Upper lobe of right lung (tissue), 1 donor: ENCODE measurements at regions not wholly inside any gene's neighbourhood (a gene's known extent, or its start where the extent isn't known, plus 50 kb on each side); places are given as distances from the start of the nearest gene placed in this dataset.

Experiments used
- ATAC-seq: fragments of 200-7000 bp; cut with Tn5 transposase; one replicate; pipeline ENCODE4 v1.9.1; 2020; ENCODE audit warnings: mild to moderate bottlenecking, moderate library complexity
- DNase-seq: peaks from one replicate; pipeline ENCODE4 v3.0.0-alpha.2; 2020
- H3K27ac ChIP-seq: fragments of 200-600 bp; one replicate; pipeline ENCODE4 v1.8.0; 2022
- H3K27me3 ChIP-seq: fragments of 200-600 bp; one replicate; pipeline ENCODE4 v1.8.0; 2022; ENCODE audit warnings: mild to moderate bottlenecking
- H3K36me3 ChIP-seq: fragments of 200-600 bp; one replicate; pipeline ENCODE4 v1.8.0; 2022
- H3K4me1 ChIP-seq: fragments of 200-600 bp; one replicate; pipeline ENCODE4 v1.8.0; 2022
- H3K4me3 ChIP-seq: fragments of 200-600 bp; one replicate; pipeline ENCODE4 v1.8.0; 2022; ENCODE audit warnings: mild to moderate bottlenecking
- H3K9me3 ChIP-seq: fragments of 200-600 bp; one replicate; pipeline ENCODE4 v1.8.0; 2022
- intact Hi-C: fragments of 100-400 bp; cut with DNase I; formaldehyde crosslinking; loops from one replicate; pipeline ENCODE4 v1.11.0; 2022
- TF ChIP-seq, protein P1 (sequence below): fragments of 200-600 bp; IDR thresholded peaks from one replicate; pipeline ENCODE4 v1.8.0; 2022; ENCODE audit warnings: antibody characterized with exemption
- donor health status: DM: no; HTN: yes; CAD: no; lungs with severe emphysema.

DNA sequence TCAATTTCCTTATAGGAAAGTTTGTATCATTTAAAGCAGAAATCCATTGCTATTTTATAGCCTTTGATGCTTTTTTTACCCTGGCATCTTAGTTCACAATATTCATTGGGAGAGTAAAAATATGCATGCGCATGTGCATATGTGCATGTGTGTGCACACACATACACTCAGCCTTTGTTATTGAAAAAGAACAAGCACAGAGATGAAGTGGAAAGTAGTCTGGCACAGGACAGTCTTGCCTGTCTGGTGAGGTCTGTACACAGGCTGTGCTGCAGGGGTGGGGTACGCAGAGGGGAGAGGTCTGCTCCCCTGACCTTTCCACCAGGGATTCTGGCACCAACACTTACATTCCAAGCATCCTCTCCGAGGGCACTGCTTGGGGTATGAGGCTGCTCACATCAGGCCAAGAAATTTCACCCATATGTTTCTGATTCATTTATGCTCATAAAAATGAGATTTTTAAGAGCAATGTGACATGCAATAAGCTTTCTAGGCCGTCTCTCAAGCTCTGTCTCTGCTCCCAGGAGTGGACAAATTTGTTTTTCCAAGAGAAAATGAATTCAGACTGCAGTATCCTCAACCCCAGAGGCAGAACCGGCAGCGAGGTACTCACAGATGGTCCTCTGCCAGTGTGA lies 237.2 kb downstream of the INSIG2 start:
- ATAC-seq (no peak), DNase-seq (no peak)
- TF ChIP-seq, protein P1, sequence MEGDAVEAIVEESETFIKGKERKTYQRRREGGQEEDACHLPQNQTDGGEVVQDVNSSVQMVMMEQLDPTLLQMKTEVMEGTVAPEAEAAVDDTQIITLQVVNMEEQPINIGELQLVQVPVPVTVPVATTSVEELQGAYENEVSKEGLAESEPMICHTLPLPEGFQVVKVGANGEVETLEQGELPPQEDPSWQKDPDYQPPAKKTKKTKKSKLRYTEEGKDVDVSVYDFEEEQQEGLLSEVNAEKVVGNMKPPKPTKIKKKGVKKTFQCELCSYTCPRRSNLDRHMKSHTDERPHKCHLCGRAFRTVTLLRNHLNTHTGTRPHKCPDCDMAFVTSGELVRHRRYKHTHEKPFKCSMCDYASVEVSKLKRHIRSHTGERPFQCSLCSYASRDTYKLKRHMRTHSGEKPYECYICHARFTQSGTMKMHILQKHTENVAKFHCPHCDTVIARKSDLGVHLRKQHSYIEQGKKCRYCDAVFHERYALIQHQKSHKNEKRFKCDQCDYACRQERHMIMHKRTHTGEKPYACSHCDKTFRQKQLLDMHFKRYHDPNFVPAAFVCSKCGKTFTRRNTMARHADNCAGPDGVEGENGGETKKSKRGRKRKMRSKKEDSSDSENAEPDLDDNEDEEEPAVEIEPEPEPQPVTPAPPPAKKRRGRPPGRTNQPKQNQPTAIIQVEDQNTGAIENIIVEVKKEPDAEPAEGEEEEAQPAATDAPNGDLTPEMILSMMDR, result no peak

DNA sequence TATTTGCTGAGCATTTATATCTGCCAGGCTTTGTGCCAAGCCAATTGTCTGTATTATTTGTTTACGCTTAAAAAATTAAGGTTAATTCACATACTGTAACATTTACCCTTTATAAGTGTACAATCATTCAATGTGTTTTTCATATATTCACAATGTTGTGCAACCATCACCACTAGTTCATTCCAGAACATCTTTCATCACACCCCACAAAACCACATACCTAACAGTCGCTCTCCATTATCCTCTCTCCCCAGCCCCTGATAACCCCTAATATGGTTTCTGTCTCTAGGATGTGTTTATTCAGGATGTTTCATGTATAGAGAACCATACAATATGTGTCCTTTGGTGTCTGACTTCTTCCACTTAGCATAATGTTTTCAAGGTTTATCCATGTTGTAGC lies 234.1 kb downstream of the INSIG2 start:
- peaks cover 3% of the 10 kb centered on the region for H3K27me3 ChIP-seq
- H3K4me3 ChIP-seq, result no peak overlapping the region
- H3K4me1 ChIP-seq, result no peaks in the 10 kb centered on the region
- no peaks in the 10 kb centered on the region for H3K9me3 ChIP-seq
- no peaks in the 10 kb centered on the region for H3K36me3 ChIP-seq
- no peak overlapping the region for H3K27ac ChIP-seq
- DNase-seq, result no peak
- intact Hi-C loops, result no loop called here
- no peak for ATAC-seq
- TF ChIP-seq, protein P1, result no peak

More for the DNA sequence above, 237.2 kb downstream of the INSIG2 start:
- no peak overlapping the region for H3K27ac ChIP-seq
- peaks cover 6% of the 10 kb centered on the region for H3K27me3 ChIP-seq
- H3K4me3 ChIP-seq, result no peak overlapping the region
- H3K36me3 ChIP-seq, result no peaks in the 10 kb centered on the region
- no peaks in the 10 kb centered on the region for H3K4me1 ChIP-seq
- intact Hi-C loops, result no loop called here
- H3K9me3 ChIP-seq, result no peaks in the 10 kb centered on the region

DNA sequence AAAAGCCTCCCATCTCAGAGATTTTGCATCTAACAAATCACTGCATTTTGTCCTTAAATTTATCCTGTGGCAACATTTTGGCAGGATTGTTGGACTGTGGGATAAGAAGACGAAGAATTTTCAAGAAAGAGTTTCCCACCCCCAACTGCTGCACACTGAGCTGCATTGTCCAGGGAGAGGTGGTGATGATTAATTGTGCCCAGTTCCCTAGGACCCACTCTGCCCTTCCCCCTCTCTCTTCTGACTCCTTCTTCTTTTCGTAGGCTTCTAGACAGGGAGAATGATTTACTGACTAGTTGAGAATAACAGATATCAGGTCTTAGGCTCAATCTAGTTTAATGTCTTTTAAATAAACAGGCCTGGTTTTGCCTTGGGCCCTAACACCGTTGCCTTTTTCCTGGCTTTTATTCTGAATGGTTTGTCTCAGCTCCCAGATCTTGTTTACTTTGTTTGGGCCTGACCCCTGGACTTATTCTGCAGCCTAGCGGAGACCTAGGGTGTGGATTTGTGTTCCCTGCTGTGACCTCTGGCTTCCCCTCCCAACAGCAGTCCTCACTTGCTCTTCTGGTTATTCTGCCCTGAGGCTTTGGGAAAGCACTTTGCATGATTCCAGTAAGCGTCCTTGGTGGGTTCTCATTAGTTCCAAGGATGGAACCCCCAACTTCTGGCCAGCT lies 233.3 kb downstream of the INSIG2 start:
- Histone ChIP-seq H3K4me3 (no peak overlapping the region), H3K27me3 (peaks cover 3% of the 10 kb centered on the region), H3K36me3 (no peaks in the 10 kb centered on the region), H3K4me1 (no peaks in the 10 kb centered on the region), H3K9me3 (no peaks in the 10 kb centered on the region), H3K27ac (no peak overlapping the region)
- TF ChIP-seq, protein P1, result no peak
- ATAC-seq (no peak), DNase-seq (no peak)
- intact Hi-C loops, result no loop called here

DNA sequence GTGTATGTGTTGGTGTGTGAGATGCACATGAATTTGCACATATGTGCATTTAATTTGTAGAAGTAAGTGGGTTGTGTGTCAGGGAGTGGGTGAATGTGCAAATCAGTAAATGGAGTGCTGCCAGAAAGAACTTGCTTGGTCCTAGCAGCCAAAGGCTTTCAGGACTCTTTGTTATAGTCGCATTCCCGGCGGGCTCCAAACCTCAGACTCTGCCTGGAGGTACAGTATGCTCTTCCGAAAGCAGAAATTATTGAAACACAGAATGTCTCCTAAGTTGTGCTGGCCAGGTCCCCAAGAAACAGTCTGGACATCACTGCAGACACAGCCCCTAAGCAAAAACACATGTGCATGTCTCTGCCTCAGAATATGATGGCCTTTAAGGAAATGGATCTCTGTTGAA lies 232.4 kb downstream of the INSIG2 start:
- H3K36me3 ChIP-seq, result no peaks in the 10 kb centered on the region
- no peak overlapping the region for H3K4me3 ChIP-seq
- intact Hi-C loops, result no loop called here
- TF ChIP-seq, protein P1, result no peak
- no peak overlapping the region for H3K27ac ChIP-seq
- no peak for ATAC-seq
- no peak for DNase-seq
- peaks cover 3% of the 10 kb centered on the region for H3K27me3 ChIP-seq
- no peaks in the 10 kb centered on the region for H3K9me3 ChIP-seq
- no peaks in the 10 kb centered on the region for H3K4me1 ChIP-seq

DNA sequence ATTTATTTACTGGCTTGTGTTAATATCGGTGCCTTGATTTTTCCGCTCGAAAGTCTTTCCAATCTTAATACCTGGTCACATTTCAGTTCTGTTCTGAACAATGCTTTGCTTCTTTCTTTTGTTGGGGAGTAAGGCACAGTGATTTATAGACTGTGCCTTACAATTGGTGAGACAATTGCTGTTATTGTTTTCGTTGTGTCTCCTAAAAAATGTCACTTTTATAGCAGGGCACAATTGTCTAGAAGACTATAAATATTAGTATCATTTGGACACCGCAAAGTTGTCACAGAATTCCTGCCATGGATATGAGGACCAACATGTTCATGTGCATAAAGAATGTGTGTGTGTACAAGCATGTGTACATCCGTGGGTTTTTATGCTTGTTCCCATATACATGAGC lies 231.9 kb downstream of the INSIG2 start:
- Histone ChIP-seq H3K4me3 (no peak overlapping the region), H3K36me3 (no peaks in the 10 kb centered on the region), H3K27me3 (peaks cover 3% of the 10 kb centered on the region), H3K4me1 (no peaks in the 10 kb centered on the region), H3K9me3 (no peaks in the 10 kb centered on the region), H3K27ac (no peak overlapping the region)
- ATAC-seq (no peak), DNase-seq (no peak)
- TF ChIP-seq, protein P1, result no peak
- intact Hi-C loops, result no loop called here
